ENCODE measurements at regions not wholly inside any gene's neighbourhood (a gene's known extent, or its start where the extent isn't known, plus 50 kb on each side); places are given as distances from the start of the nearest gene placed in this dataset.
"Not testable (repeated sequence)": the region's sequence is repeated elsewhere in the genome, so short reads cannot be mapped to it uniquely, and the experiment has no call there.

DNA sequence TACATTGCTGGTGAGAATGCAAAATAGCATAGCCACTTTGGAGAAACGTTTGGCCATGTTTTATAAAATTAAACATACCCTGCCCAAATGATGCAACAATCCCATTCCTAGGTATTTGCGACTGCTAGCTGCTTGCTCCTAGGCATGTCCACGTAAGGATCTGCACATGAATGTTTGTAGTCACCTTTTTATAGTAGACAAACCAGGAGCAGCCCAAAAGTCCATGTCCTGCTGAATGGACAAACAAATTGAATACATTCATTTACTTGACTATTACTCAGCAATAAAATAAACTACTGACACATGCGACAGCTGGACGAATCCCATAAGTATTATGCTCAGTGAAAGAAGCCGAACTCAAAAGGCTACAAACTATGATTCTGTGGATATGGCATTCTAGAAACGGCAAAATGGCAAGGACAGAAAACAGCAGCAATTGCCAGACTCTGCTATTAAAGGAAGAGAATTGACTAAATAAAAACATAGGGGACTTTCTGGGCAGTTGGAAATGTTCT, 161.9 kb upstream of the GALNT2 start:
- Histone ChIP-seq H3K4me3 (ENCODE audit: low read length) (no peak overlapping the region), H3K27me3 (ENCODE audit: control insufficient read depth, insufficient read depth) (no peaks in the 10 kb centered on the region), H3K4me1 (ENCODE audit: control insufficient read depth, insufficient read depth, low read length) (no peaks in the 10 kb centered on the region), H3K27ac (ENCODE audit: low read length) (no peak overlapping the region), H3K9me3 (ENCODE audit: control insufficient read depth, low read length) (no peaks in the 10 kb centered on the region)
- intact Hi-C loops (cut with DNase I): no loop called here
- DNase-seq: no peak
- 75% methylated on average over 7 of the region's 7 CpGs for WGBS
- ATAC-seq: no peak

DNA sequence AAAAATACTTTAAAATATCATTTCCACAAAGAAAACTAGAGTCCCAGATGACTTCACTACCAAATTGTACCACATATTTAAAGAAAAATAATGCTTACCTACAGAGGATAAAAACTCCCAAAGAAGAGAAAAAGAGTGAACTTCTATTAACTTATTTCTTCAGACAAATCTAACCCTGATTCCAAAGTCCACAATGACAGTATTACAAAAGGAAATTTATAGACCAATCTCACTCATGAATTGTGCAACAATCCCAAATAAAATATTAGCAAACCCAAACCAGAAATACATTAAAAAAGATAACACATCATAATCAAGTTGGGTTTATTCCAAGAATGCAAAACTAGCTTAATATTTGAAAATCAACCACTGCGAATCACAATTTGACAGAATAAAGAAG, 161.4 kb upstream of the GALNT2 start:
- DNase-seq (no peak), ATAC-seq (no peak)
- Histone ChIP-seq H3K9me3 (ENCODE audit: control insufficient read depth, low read length) (no peaks in the 10 kb centered on the region), H3K27me3 (ENCODE audit: control insufficient read depth, insufficient read depth) (no peaks in the 10 kb centered on the region), H3K4me3 (ENCODE audit: low read length) (no peak overlapping the region), H3K27ac (ENCODE audit: low read length) (no peak overlapping the region), H3K4me1 (ENCODE audit: control insufficient read depth, insufficient read depth, low read length) (no peaks in the 10 kb centered on the region)
- intact Hi-C loops (cut with DNase I): no loop called here
- WGBS: 84% methylated on average over 1 of the region's 1 CpG

DNA sequence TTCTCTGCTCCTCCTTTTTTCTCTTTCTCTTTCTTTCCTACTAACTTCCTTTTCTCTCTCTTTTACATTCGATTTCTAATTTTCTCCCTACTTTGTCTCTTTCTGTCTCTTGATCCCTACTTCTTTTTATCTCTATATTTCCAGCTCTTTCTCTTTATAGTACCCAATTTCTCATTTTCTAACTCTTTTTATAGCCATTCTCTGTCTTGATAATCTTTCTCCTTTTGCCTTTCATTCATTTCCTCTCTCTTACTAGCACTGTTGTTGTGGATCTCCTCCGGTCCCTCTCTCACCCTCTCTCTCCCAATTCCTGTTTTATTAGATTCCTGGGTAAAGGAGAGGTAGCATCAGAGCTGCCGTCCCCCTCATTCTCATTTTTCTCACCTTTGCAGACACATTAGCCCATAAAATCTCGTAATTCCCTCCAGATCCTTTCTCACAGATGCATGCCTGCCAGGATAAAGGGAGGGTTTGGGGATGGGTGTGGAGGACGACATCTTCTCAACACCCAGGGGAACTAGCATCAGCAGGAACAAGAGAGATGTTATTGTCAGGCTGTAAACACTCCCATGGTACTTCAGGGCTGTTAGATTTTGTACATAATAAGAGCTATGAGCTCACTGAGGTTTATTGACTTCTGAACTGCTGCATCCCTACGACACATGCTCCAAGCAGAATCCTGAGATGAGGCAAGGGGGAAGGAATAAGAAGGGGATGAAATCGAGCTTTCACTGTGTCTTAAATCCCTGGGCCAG, 159.0 kb upstream of the GALNT2 start:
- intact Hi-C loops (cut with DNase I): no loop called here
- Histone ChIP-seq H3K27ac (ENCODE audit: low read length) (no peak overlapping the region), H3K4me1 (ENCODE audit: control insufficient read depth, insufficient read depth, low read length) (no peaks in the 10 kb centered on the region), H3K4me3 (ENCODE audit: low read length) (no peak overlapping the region), H3K27me3 (ENCODE audit: control insufficient read depth, insufficient read depth) (no peaks in the 10 kb centered on the region), H3K9me3 (ENCODE audit: control insufficient read depth, low read length) (no peaks in the 10 kb centered on the region)
- DNase-seq (no peak), ATAC-seq (no peak)
- WGBS: 56% methylated on average over 7 of the region's 7 CpGs

DNA sequence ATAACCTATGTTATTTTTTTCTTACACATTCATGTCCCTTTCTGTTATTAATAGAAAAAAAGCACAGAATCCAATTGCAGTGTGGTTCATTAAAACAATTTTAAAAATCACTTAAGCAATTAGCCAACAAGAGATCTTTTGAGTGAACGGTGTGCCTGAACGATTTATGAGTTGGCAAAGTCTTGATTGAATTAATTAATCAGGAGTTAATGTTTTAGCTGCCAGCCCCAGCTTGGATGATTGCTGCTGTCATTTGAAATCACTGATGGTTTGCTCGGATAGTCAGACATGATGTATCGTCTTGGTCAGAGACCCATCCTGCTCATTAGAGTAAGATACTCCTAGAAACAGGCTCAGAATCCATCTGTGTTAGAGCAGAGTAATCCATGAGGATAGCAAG, 158.3 kb upstream of the GALNT2 start:
- ATAC-seq (no peak), DNase-seq (no peak)
- Histone ChIP-seq H3K9me3 (ENCODE audit: control insufficient read depth, low read length) (no peaks in the 10 kb centered on the region), H3K27me3 (ENCODE audit: control insufficient read depth, insufficient read depth) (no peaks in the 10 kb centered on the region), H3K4me3 (ENCODE audit: low read length) (no peak overlapping the region), H3K4me1 (ENCODE audit: control insufficient read depth, insufficient read depth, low read length) (no peaks in the 10 kb centered on the region), H3K27ac (ENCODE audit: low read length) (no peak overlapping the region)
- 84% methylated on average over 4 of the region's 4 CpGs for WGBS
- intact Hi-C loops (cut with DNase I): no loop called here

DNA sequence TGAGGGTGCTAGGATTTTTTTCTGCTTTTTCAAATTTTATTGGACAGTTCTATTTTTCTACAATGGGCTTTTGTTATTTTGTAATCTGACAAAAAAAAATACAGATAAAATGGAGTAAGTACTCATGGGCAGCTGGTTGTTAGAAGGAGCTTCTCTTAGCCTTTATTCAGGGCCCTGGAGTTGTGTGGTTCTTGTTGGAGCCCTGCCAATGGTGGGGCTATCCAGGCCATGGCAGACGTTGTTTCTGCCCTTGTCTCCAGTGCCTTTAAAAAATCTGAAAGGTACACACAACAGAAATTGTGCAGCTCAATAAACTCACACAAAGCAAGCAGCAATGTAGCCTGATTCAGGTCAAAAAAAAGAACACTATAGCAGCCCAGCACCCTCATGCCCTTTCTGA, 153.5 kb upstream of the GALNT2 start:
- DNase-seq: no peak
- WGBS: 6% methylated on average over 1 of the region's 1 CpG

DNA sequence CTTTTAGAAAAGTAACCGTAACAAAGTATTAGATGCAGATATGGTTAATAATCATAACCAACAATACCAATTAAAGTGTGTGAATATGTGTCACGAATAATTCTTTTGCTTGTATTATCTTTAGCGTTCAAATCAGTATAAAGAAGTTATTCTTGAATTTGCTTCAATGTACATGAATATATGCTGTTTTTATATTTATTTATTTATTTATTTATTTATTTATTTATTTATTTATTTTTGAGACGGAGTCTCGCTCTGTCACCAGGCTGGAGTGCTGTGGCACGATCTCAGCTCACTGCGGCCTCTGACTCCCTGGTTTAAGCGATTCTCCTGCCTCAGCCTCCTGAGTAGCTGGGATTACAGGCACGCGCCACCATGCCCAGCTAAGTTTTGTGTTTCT, 147.6 kb upstream of the GALNT2 start:
- H3K27ac ChIP-seq (ENCODE audit: low read length); DNase-seq; ATAC-seq; H3K4me3 ChIP-seq (ENCODE audit: low read length); H3K27me3 ChIP-seq (ENCODE audit: control insufficient read depth, insufficient read depth); intact Hi-C loops (cut with DNase I); H3K9me3 ChIP-seq (ENCODE audit: control insufficient read depth, low read length); H3K4me1 ChIP-seq (ENCODE audit: control insufficient read depth, insufficient read depth, low read length): not testable (repeated sequence)
- WGBS: 97% methylated on average over 10 of the region's 10 CpGs

More for the DNA sequence above, 153.5 kb upstream of the GALNT2 start:
- ATAC-seq: no peak
- Histone ChIP-seq H3K27ac (ENCODE audit: low read length) (no peak overlapping the region), H3K4me1 (ENCODE audit: control insufficient read depth, insufficient read depth, low read length) (no peaks in the 10 kb centered on the region), H3K4me3 (ENCODE audit: low read length) (no peak overlapping the region), H3K27me3 (ENCODE audit: control insufficient read depth, insufficient read depth) (no peaks in the 10 kb centered on the region), H3K9me3 (ENCODE audit: control insufficient read depth, low read length) (no peaks in the 10 kb centered on the region)
- intact Hi-C loops (cut with DNase I): no loop called here

DNA sequence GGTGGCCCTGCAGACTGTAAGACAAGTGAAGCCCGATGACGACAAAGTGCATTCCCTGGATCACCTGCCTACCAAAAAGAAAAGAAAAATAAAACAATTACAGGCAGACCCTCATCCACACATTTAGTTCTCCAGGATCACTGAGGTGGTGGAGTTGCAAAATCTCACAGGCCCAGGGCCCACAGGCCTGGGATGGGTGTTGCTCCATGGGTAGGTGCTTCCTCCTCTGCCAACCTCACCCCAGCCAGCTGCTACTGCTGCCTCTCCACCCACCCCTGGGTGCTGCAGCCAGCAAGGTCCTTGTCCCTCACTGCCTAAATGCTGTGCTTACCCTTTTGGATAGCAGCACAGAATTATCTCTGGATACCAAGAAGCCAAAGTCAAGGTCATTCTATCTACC, 146.4 kb upstream of the GALNT2 start:
- intact Hi-C loops (cut with DNase I): no loop called here
- Histone ChIP-seq H3K27me3 (ENCODE audit: control insufficient read depth, insufficient read depth) (no peaks in the 10 kb centered on the region), H3K9me3 (ENCODE audit: control insufficient read depth, low read length) (no peaks in the 10 kb centered on the region), H3K4me3 (ENCODE audit: low read length) (no peak overlapping the region), H3K27ac (ENCODE audit: low read length) (no peak overlapping the region), H3K4me1 (ENCODE audit: control insufficient read depth, insufficient read depth, low read length) (no peaks in the 10 kb centered on the region)
- WGBS: 99% methylated on average over 2 of the region's 2 CpGs
- ATAC-seq (no peak), DNase-seq (no peak)

DNA sequence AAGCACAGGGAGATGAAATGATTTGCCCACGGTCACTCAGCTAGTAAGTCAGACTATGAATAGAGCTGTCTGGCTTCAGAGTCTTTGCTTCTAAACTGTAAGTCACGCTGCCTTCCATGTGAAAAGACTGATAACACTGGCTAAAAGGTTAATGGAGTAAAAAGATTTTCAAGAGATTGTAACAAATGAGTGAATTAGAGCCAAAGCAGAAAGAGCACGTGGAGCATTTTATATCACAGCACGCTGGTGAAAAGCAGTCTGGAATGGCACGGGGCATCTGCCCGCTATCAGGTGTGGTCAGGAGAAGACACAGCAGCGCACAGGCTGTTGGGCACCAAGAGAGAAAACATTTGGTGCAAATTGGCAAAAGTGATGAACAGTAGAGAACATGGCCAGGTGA, 144.8 kb upstream of the GALNT2 start:
- ATAC-seq: no peak
- Histone ChIP-seq H3K4me3 (ENCODE audit: low read length) (no peak overlapping the region), H3K27me3 (ENCODE audit: control insufficient read depth, insufficient read depth) (no peaks in the 10 kb centered on the region), H3K4me1 (ENCODE audit: control insufficient read depth, insufficient read depth, low read length) (no peaks in the 10 kb centered on the region), H3K27ac (ENCODE audit: low read length) (no peak overlapping the region), H3K9me3 (ENCODE audit: control insufficient read depth, low read length) (no peaks in the 10 kb centered on the region)
- intact Hi-C loops (cut with DNase I): no loop called here
- no peak for DNase-seq
- 87% methylated on average over 7 of the region's 7 CpGs for WGBS

- no peak for DNase-seq
Measured at GRCh38 chr1:229924639-229925038, 142.4 kb upstream of the GALNT2 start.

GRCh38 chr1:229928767-229929166, 138.3 kb upstream of the GALNT2 start:
- no peaks in the 10 kb centered on the region for H3K27me3 ChIP-seq (ENCODE audit: control insufficient read depth, insufficient read depth)
- H3K27ac ChIP-seq (ENCODE audit: low read length): no peak overlapping the region
- WGBS: 88% methylated on average over 7 of the region's 7 CpGs
- intact Hi-C loops (cut with DNase I): no loop called here
- H3K9me3 ChIP-seq (ENCODE audit: control insufficient read depth, low read length): no peaks in the 10 kb centered on the region
- DNase-seq (no peak), ATAC-seq (no peak)
- H3K4me1 ChIP-seq (ENCODE audit: control insufficient read depth, insufficient read depth, low read length): no peaks in the 10 kb centered on the region
- no peak overlapping the region for H3K4me3 ChIP-seq (ENCODE audit: low read length)

More at GRCh38 chr1:229924639-229925038, 142.4 kb upstream of the GALNT2 start:
- Histone ChIP-seq H3K27me3 (ENCODE audit: control insufficient read depth, insufficient read depth) (no peaks in the 10 kb centered on the region), H3K4me1 (ENCODE audit: control insufficient read depth, insufficient read depth, low read length) (no peaks in the 10 kb centered on the region), H3K4me3 (ENCODE audit: low read length) (no peak overlapping the region), H3K9me3 (ENCODE audit: control insufficient read depth, low read length) (no peaks in the 10 kb centered on the region), H3K27ac (ENCODE audit: low read length) (no peak overlapping the region)
- WGBS: 80% methylated on average over 10 of the region's 10 CpGs
- intact Hi-C loops (cut with DNase I): no loop called here
- ATAC-seq: no peak

DNA sequence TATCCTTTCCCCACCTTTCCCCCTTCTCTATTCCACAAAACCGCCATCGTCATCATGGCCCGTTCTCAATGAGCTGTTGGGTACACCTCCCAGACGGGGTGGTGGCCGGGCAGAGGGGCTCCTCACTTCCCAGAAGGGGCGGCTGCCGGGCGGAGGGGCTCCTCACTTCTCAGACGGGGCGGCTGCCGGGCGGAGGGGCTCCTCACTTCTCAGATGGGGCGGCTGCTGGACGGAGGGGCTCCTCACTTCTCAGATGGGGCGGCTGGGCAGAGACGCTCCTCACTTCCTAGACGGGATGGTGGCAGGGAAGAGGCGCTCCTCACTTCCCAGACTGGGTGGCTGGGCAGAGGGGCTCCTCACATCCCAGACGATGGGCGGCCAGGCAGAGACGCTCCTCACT, 135.3 kb upstream of the GALNT2 start:
- intact Hi-C loops (cut with DNase I); H3K4me1 ChIP-seq (ENCODE audit: control insufficient read depth, insufficient read depth, low read length); ATAC-seq; H3K27ac ChIP-seq (ENCODE audit: low read length); H3K27me3 ChIP-seq (ENCODE audit: control insufficient read depth, insufficient read depth); H3K4me3 ChIP-seq (ENCODE audit: low read length); DNase-seq; H3K9me3 ChIP-seq (ENCODE audit: control insufficient read depth, low read length): not testable (repeated sequence)
- WGBS: 96% methylated on average over 20 of the region's 21 CpGs

DNA sequence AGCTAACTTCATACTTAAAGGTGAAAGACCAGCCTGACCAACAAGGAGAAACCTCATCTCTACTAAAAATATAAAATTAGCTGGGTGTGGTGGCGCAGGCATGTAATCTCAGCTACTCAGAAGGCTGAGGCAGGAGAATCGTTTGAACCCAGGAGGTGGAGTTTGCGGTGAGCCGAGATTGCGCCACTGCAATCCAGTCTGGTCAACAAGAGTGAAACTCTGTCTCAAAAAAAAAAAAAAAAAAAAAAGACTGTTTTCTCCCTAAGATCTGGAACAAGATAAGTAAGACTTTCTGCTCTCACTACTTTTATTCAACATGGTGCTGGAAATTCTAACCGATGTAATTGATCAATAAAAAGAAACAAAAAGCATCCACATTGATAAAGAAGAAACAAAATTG, 131.9 kb upstream of the GALNT2 start:
- H3K4me1 ChIP-seq (ENCODE audit: control insufficient read depth, insufficient read depth, low read length); H3K9me3 ChIP-seq (ENCODE audit: control insufficient read depth, low read length); H3K27ac ChIP-seq (ENCODE audit: low read length); intact Hi-C loops (cut with DNase I); H3K27me3 ChIP-seq (ENCODE audit: control insufficient read depth, insufficient read depth); DNase-seq; ATAC-seq; H3K4me3 ChIP-seq (ENCODE audit: low read length): not testable (repeated sequence)
- 91% methylated on average over 6 of the region's 6 CpGs for WGBS

Measured in right cardiac atrium (tissue), 5 donors.